Erythroblast (primary cell): ENCODE measurements at regions not wholly inside any gene's neighbourhood (a gene's known extent, or its start where the extent isn't known, plus 50 kb on each side); places are given as distances from the start of the nearest gene placed in this dataset.

Experiments used
- GATA1 ChIP-seq: IDR thresholded peaks from 2 replicates; pipeline ENCODE4 v1.6.1; 2011; ENCODE audit warnings: low read depth, mild to moderate bottlenecking, control low read depth, low read length, moderate library complexity
- POLR2A ChIP-seq: IDR thresholded peaks from 2 replicates; pipeline ENCODE4 v1.6.1; 2011; ENCODE audit warnings: mild to moderate bottlenecking, low read length

GRCh38 chr5:89756955-89757354, 652.6 kb downstream of the CETN3 start:
- TF ChIP-seq POLR2A = no peak
- TF ChIP-seq GATA1 = no peak
